Stomach (tissue), 8 donors: ENCODE measurements at regions not wholly inside any gene's neighbourhood (a gene's known extent, or its start where the extent isn't known, plus 50 kb on each side); places are given as distances from the start of the nearest gene placed in this dataset.

Experiments
- DNase-seq, 2 donors: peaks; one replicate each; pipeline versions ENCODE4 v3.0.0 to v3.0.0-alpha.2; 2013 to 2019
- H3K27ac ChIP-seq, 5 donors: fragments of 200-600 bp in 4 of 5; sonication (generic) in 4 of 5; one replicate each; pipeline ENCODE4 v1.5.1; 2013 to 2019; ENCODE audit warnings: mild to moderate bottlenecking in 1 of 5, moderate library complexity in 1 of 5
- H3K27me3 ChIP-seq, 3 donors: fragments of 200-600 bp; sonication (generic); one replicate each; pipeline ENCODE4 v1.5.1; 2017 to 2019; ENCODE audit warnings: mixed run types in 1 of 3
- H3K36me3 ChIP-seq, 4 donors: fragments of 200-600 bp; sonication (generic); 1 replicate in 3 of 4; 2 replicates in 1 of 4; pipeline ENCODE4 v1.5.1; 2016 to 2019
- H3K4me1 ChIP-seq, 4 donors: fragments of 200-600 bp; sonication (generic); one replicate each; pipeline ENCODE4 v1.5.1; 2016 to 2019
- H3K4me3 ChIP-seq, 4 donors: fragments of 200-600 bp; sonication (generic) in 3 of 4; one replicate each; pipeline ENCODE4 v1.5.1; 2016 to 2019; ENCODE audit warnings: mild to moderate bottlenecking in 1 of 4
- H3K9me3 ChIP-seq, 4 donors: fragments of 200-600 bp; sonication (generic); one replicate each; pipeline ENCODE4 v1.5.1; 2016 to 2019
- EP300 ChIP-seq: sonication (generic); formaldehyde crosslinking; IDR thresholded peaks from one replicate; pipeline ENCODE4 v1.6.1; 2017; ENCODE audit warnings: antibody characterized with exemption
- POLR2A ChIP-seq, 4 donors: fragments of 450-650 bp; IDR thresholded peaks; one replicate each; pipeline ENCODE4 v1.6.1; 2016; ENCODE audit warnings: antibody characterized with exemption in 4 of 4, control low read depth in 2 of 4, mild to moderate bottlenecking in 1 of 4, moderate library complexity in 1 of 4
- POLR2AphosphoS5 ChIP-seq, 3 donors: sonication (generic); formaldehyde crosslinking; IDR thresholded peaks; one replicate each; pipeline ENCODE4 v1.6.1; 2016; ENCODE audit warnings: antibody characterized with exemption in 3 of 3
- WGBS, 5 donors: extraction: QIAGEN DNeasy Blood & Tissue Kit in 3 of 5; methylation state at CpG; one replicate each; pipeline versions ENCODE4 v1.1.5 to v1.1.7; 2013 to 2018; 5-methylcytosine and 5-hydroxymethylcytosine counted together
- intact Hi-C: fragments of 100-400 bp; cut with DNase I; formaldehyde crosslinking; loops from one replicate; pipeline ENCODE4 v1.15.1; 2023; ENCODE audit warnings: low total_unique reads
- TF ChIP-seq, protein P1 (sequence below), 7 experiments: fragments of 450-650 bp in 4 of 7; fragments of 200-600 bp in 3 of 7; sonication (generic) in 3 of 7; IDR thresholded peaks; one replicate each; pipeline ENCODE4 v1.5.1; 2016 to 2019; ENCODE audit warnings: antibody characterized with exemption in 7 of 7, control low read depth in 2 of 7, mild to moderate bottlenecking in 1 of 7
- donor health status: healthy with polysubstance abuse.
- donor health status: Bipolar disorder and iron deficiency.
- donor health status: healthy.

- Histone ChIP-seq H3K9me3 (no peaks in the 10 kb centered on the region), H3K27me3 (no peaks in the 10 kb centered on the region), H3K36me3 (no peaks in the 10 kb centered on the region), H3K4me1 (peaks cover 0 to 5% (median 0%) of the 10 kb centered on the region in 4 donors), H3K27ac (no peak overlapping the region), H3K4me3 (no peak overlapping the region)
- intact Hi-C loops: no loop called here
- no peak for DNase-seq
- no peak for TF ChIP-seq POLR2A (IDR thresholded peaks at IDR 0.05)
- no peak for TF ChIP-seq EP300
- no peak for TF ChIP-seq POLR2AphosphoS5 (IDR thresholded peaks at IDR 0.05)
- TF ChIP-seq, protein P1, sequence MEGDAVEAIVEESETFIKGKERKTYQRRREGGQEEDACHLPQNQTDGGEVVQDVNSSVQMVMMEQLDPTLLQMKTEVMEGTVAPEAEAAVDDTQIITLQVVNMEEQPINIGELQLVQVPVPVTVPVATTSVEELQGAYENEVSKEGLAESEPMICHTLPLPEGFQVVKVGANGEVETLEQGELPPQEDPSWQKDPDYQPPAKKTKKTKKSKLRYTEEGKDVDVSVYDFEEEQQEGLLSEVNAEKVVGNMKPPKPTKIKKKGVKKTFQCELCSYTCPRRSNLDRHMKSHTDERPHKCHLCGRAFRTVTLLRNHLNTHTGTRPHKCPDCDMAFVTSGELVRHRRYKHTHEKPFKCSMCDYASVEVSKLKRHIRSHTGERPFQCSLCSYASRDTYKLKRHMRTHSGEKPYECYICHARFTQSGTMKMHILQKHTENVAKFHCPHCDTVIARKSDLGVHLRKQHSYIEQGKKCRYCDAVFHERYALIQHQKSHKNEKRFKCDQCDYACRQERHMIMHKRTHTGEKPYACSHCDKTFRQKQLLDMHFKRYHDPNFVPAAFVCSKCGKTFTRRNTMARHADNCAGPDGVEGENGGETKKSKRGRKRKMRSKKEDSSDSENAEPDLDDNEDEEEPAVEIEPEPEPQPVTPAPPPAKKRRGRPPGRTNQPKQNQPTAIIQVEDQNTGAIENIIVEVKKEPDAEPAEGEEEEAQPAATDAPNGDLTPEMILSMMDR (IDR thresholded peaks at IDR 0.05): no peak
- WGBS, 5 donors: 90 to 94% (median 93%) methylated on average over 9 to 18 of the region's 18 CpGs
These were observed 301.0 kb upstream of the HS6ST1 start for GRCh38 chr2:128619471-128620325.

- Histone ChIP-seq H3K27ac (no peak overlapping the region), H3K4me3 (no peak overlapping the region), H3K27me3 (no peaks in the 10 kb centered on the region), H3K4me1 (peaks cover 0 to 5% (median 0%) of the 10 kb centered on the region in 4 donors), H3K36me3 (no peaks in the 10 kb centered on the region), H3K9me3 (no peaks in the 10 kb centered on the region)
- intact Hi-C loops: no loop called here
- TF ChIP-seq POLR2A (IDR thresholded peaks at IDR 0.05) (no peak), EP300 (no peak), POLR2AphosphoS5 (IDR thresholded peaks at IDR 0.05) (no peak)
- TF ChIP-seq, protein P1 (IDR thresholded peaks at IDR 0.05): no peak
- DNase-seq: no peak
These were observed 302.4 kb upstream of the HS6ST1 start for GRCh38 chr2:128621074-128621473.

DNA sequence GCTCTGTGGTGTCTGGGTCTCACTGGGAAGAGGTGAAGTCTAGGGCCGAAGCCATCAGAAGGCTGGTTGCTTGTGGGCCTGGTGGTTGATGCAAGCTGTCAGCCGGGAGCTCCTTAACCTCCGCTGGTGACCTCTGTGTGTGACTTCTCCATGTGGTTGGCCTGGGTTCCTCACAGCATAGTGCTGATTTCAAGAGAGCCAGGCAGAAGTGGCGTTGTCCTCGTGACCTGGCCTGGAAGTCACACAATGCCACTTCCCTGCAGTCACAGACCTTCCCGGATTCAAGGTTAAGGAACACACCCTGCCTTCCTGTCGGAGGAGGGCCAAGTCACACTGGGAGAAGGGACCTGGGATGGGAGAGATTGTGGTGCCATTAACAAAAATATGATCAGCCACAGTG lies 303.7 kb upstream of the HS6ST1 start:
- Histone ChIP-seq H3K4me3 (no peak overlapping the region), H3K27me3 (no peaks in the 10 kb centered on the region), H3K9me3 (no peaks in the 10 kb centered on the region), H3K36me3 (no peaks in the 10 kb centered on the region), H3K4me1 (peaks cover 0 to 5% (median 0%) of the 10 kb centered on the region in 4 donors), H3K27ac (no peak overlapping the region)
- DNase-seq: no peak
- intact Hi-C loops: no loop called here
- 80 to 93% (median 85%) methylated on average over 7 of the region's 7 CpGs for WGBS, 5 donors
- TF ChIP-seq POLR2A (IDR thresholded peaks at IDR 0.05): no peak
- TF ChIP-seq, protein P1 (IDR thresholded peaks at IDR 0.05): no peak
- TF ChIP-seq POLR2AphosphoS5 (IDR thresholded peaks at IDR 0.05): no peak
- no peak for TF ChIP-seq EP300

DNA sequence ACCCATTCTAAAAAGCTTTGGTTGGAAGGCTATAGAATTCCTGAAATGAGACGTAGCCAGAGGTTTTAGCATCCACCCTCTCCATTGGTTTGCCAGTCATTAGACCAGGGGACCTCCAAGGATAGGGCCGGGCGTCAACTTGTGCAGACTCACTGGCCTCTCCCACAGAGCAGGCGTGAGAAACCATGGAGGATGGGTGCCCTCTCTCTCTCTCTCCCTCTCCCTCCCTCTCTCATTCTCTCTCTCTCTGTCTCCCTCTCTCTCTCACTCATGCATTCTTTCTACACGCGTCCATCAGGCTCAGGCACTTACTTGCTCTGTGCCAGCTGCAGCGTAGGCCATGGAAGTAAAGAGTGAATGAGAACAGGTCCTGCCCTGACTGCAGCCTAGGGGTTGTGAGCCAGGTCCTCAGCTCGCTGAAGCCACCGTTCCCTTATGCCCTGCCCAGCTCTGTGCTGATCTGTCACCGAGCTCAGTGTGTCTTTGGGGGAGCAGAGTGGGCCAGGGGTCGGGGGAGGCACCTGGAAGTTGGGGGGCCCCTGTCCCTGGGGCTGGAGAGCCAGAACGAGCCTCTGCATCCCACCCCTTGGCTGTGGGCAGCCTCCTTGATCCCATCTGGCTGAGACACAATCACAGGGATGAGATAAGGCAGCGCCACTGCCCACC lies 304.4 kb upstream of the HS6ST1 start:
- H3K27ac ChIP-seq: no peak overlapping the region
- H3K9me3 ChIP-seq: no peaks in the 10 kb centered on the region
- no peaks in the 10 kb centered on the region for H3K36me3 ChIP-seq
- TF ChIP-seq, protein P1 (IDR thresholded peaks at IDR 0.05): no peak
- TF ChIP-seq POLR2AphosphoS5 (IDR thresholded peaks at IDR 0.05): no peak
- no peak for TF ChIP-seq POLR2A (IDR thresholded peaks at IDR 0.05)
- TF ChIP-seq EP300: no peak
- H3K27me3 ChIP-seq: no peaks in the 10 kb centered on the region
- WGBS, 5 donors: 83 to 94% (median 92%) methylated on average over 13 of the region's 13 CpGs
- DNase-seq: no peak
- no peak overlapping the region for H3K4me3 ChIP-seq
- peaks cover 0 to 5% (median 0%) of the 10 kb centered on the region in 4 donors for H3K4me1 ChIP-seq
- intact Hi-C loops: no loop called here
